Keratinocyte (primary cell): ENCODE measurements at regions not wholly inside any gene's neighbourhood (a gene's known extent, or its start where the extent isn't known, plus 50 kb on each side); places are given as distances from the start of the nearest gene placed in this dataset.

Experiments used
- CTCF ChIP-seq, 3 experiments: IDR thresholded peaks in 1 of 3; conservative IDR thresholded peaks in 1 of 3; optimal IDR thresholded peaks in 1 of 3; 2 replicates in 2 of 3; 3 replicates in 1 of 3; pipeline versions ENCODE3 to v1.5.1; 2011; ENCODE audit warnings: low read length in 3 of 3, mild to moderate bottlenecking in 3 of 3, moderate library complexity in 2 of 3, control low read depth in 1 of 3, inconsistent platforms in 1 of 3; ENCODE audit not compliant: insufficient read depth in 2 of 3; ENCODE audit errors: extremely low read depth in 1 of 3
- EZH2 ChIP-seq: IDR thresholded peaks from one replicate; pipeline ENCODE4 v1.6.1; 2012; ENCODE audit warnings: inconsistent platforms, mild to moderate bottlenecking, low read length, moderate library complexity

GRCh38 chr18:67354091-67354490 is 162.4 kb downstream of the DSEL start:
- TF ChIP-seq CTCF (optimal IDR thresholded peaks at IDR 0.05 in 1 of 3, IDR thresholded peaks at IDR 0.05 in 1 of 3, conservative IDR thresholded peaks at IDR 0.05 in 1 of 3; ENCODE audit: extremely low read depth in 1 of 3, insufficient read depth in 2 of 3, low read length in 3 of 3) (no peak), EZH2 (no peak)
